GM21786 (cell line): ENCODE measurements at regions not wholly inside any gene's neighbourhood (a gene's known extent, or its start where the extent isn't known, plus 50 kb on each side); places are given as distances from the start of the nearest gene placed in this dataset.

Experiments
- ATAC-seq: cut with Tn5 transposase; IDR thresholded peaks from one replicate; pipeline ENCODE4 v1.9.1; 2021; ENCODE audit not compliant: unreplicated experiment

- no peak for ATAC-seq
Observed at GRCh38 chr19:30122431-30122830, 180.4 kb downstream of the URI1 start.

GRCh38 chr19:30123119-30123518 lies 181.1 kb downstream of the URI1 start:
- ATAC-seq, result no peak

GRCh38 chr19:30123611-30124010 lies 181.6 kb downstream of the URI1 start:
- no peak for ATAC-seq

- no peak for ATAC-seq
Observed at GRCh38 chr19:30128211-30128610, 186.2 kb downstream of the URI1 start.

- no peak for ATAC-seq
Observed at GRCh38 chr19:30130356-30131122, 188.5 kb downstream of the URI1 start.

- ATAC-seq, result no peak
Observed at GRCh38 chr19:30131246-30131645, 189.2 kb downstream of the URI1 start.

- no peak for ATAC-seq
Observed at GRCh38 chr19:30131722-30132291, 189.8 kb downstream of the URI1 start.

GRCh38 chr19:30132343-30133075 lies 190.5 kb downstream of the URI1 start:
- ATAC-seq, result no peak

GRCh38 chr19:30133803-30134202 lies 191.8 kb downstream of the URI1 start:
- ATAC-seq, result no peak

- no peak for ATAC-seq
Observed at GRCh38 chr19:30135093-30135757, 193.2 kb downstream of the URI1 start.

GRCh38 chr19:30135797-30136196 lies 193.8 kb downstream of the URI1 start:
- no peak for ATAC-seq

- no peak for ATAC-seq
Observed at GRCh38 chr19:30136611-30137195, 194.7 kb downstream of the URI1 start.

GRCh38 chr19:30137747-30138146 lies 195.7 kb downstream of the URI1 start:
- no peak for ATAC-seq

- no peak for ATAC-seq
Observed at GRCh38 chr19:30144242-30144758, 202.3 kb downstream of the URI1 start.

GRCh38 chr19:30144802-30145201 lies 202.8 kb downstream of the URI1 start:
- no peak for ATAC-seq

GRCh38 chr19:30145467-30145866 lies 203.4 kb downstream of the URI1 start:
- ATAC-seq, result no peak

- ATAC-seq, result no peak
Observed at GRCh38 chr19:30146346-30146745, 204.3 kb downstream of the URI1 start.

- ATAC-seq, result no peak
Observed at GRCh38 chr19:30148039-30148790, 206.2 kb downstream of the URI1 start.

- ATAC-seq, result no peak
Observed at GRCh38 chr19:30148803-30149202, 206.8 kb downstream of the URI1 start.

GRCh38 chr19:30149300-30149699 lies 207.3 kb downstream of the URI1 start:
- ATAC-seq, result no peak
